GM12892 (cell line): ENCODE measurements at regions not wholly inside any gene's neighbourhood (a gene's known extent, or its start where the extent isn't known, plus 50 kb on each side); places are given as distances from the start of the nearest gene placed in this dataset.

Experiments
- POLR2A ChIP-seq: IDR thresholded peaks from 2 replicates; pipeline ENCODE4 v1.6.1; 2011; ENCODE audit warnings: low read depth, low read length, control low read depth
- TAF1 ChIP-seq: IDR thresholded peaks from 2 replicates; pipeline ENCODE4 v1.6.1; 2011; ENCODE audit warnings: low read depth, mild to moderate bottlenecking, control low read depth, low read length, borderline replicate concordance

- TF ChIP-seq POLR2A (no peak), TAF1 (no peak)
These were observed 123.8 kb upstream of the PKDCC start for GRCh38 chr2:41924024-41924423.
